Trophoblast cell (in vitro differentiated cells and primary cell): ENCODE measurements at regions not wholly inside any gene's neighbourhood (a gene's known extent, or its start where the extent isn't known, plus 50 kb on each side); places are given as distances from the start of the nearest gene placed in this dataset.

Experiments
- DNase-seq, 2 donors: peaks; one replicate each; pipeline ENCODE4 v3.0.0-alpha.2; 2016
- H2AFZ ChIP-seq: 2 replicates; pipeline ENCODE4 v1.6.1; 2013; ENCODE audit warnings: low read length, moderate library complexity, mild to moderate bottlenecking; ENCODE audit not compliant: insufficient read depth, poor library complexity
- H2AK5ac ChIP-seq: 2 replicates; pipeline ENCODE4 v1.6.1; 2013; ENCODE audit warnings: mild to moderate bottlenecking, low read length
- H2BK120ac ChIP-seq: 2 replicates; pipeline ENCODE4 v1.6.1; 2013; ENCODE audit warnings: low read length, mild to moderate bottlenecking, moderate library complexity; ENCODE audit not compliant: insufficient read depth, poor library complexity
- H2BK12ac ChIP-seq: 2 replicates; pipeline ENCODE4 v1.6.1; 2013; ENCODE audit warnings: mild to moderate bottlenecking, low read length, moderate library complexity
- H2BK5ac ChIP-seq: 2 replicates; pipeline ENCODE4 v1.6.1; 2013; ENCODE audit warnings: low read length, low read depth, moderate library complexity, mild to moderate bottlenecking; ENCODE audit not compliant: poor library complexity
- H3K14ac ChIP-seq: 2 replicates; pipeline ENCODE4 v1.6.1; 2013; ENCODE audit warnings: mild to moderate bottlenecking, low read length
- H3K18ac ChIP-seq: 2 replicates; pipeline ENCODE4 v1.6.1; 2013; ENCODE audit warnings: mild to moderate bottlenecking, low read length
- H3K23ac ChIP-seq: 2 replicates; pipeline ENCODE4 v1.6.1; 2013; ENCODE audit warnings: low read length
- H3K27ac ChIP-seq: 2 replicates; pipeline ENCODE4 v1.5.1; 2013; ENCODE audit warnings: low read depth, mild to moderate bottlenecking, inconsistent platforms, low read length, moderate library complexity
- H3K27me3 ChIP-seq: 2 replicates; pipeline ENCODE4 v1.6.1; 2013; ENCODE audit warnings: inconsistent platforms, mild to moderate bottlenecking, low read length, moderate library complexity; ENCODE audit not compliant: insufficient read depth
- H3K36me3 ChIP-seq, 2 experiments: 1 replicate in 1 of 2; 2 replicates in 1 of 2; pipeline ENCODE4 v1.6.1; 2013; ENCODE audit warnings: low read length in 2 of 2, mild to moderate bottlenecking in 2 of 2, moderate library complexity in 1 of 2; ENCODE audit not compliant: insufficient read depth in 2 of 2, control insufficient read depth in 1 of 2
- H3K4ac ChIP-seq: 2 replicates; pipeline ENCODE4 v1.6.1; 2013; ENCODE audit warnings: low read depth, mild to moderate bottlenecking, low read length, moderate library complexity
- H3K4me1 ChIP-seq, 2 experiments: 1 replicate in 1 of 2; 2 replicates in 1 of 2; pipeline ENCODE4 v1.6.1; 2013; ENCODE audit warnings: low read length in 2 of 2, mild to moderate bottlenecking in 2 of 2, moderate library complexity in 1 of 2; ENCODE audit not compliant: insufficient read depth in 2 of 2, control insufficient read depth in 1 of 2
- H3K4me2 ChIP-seq: 2 replicates; pipeline ENCODE4 v1.6.1; 2013; ENCODE audit warnings: inconsistent platforms, mild to moderate bottlenecking, low read length, moderate library complexity
- H3K4me3 ChIP-seq: 2 replicates; pipeline ENCODE4 v1.5.1; 2013; ENCODE audit warnings: mild to moderate bottlenecking, low read depth, low read length, inconsistent platforms
- H3K79me1 ChIP-seq: one replicate; pipeline ENCODE4 v1.6.1; 2013; ENCODE audit warnings: low read length
- H3K79me2 ChIP-seq: 2 replicates; pipeline ENCODE4 v1.6.1; 2013; ENCODE audit warnings: low read length, mild to moderate bottlenecking; ENCODE audit not compliant: control insufficient read depth, insufficient read depth, poor library complexity
- H3K9ac ChIP-seq: 2 replicates; pipeline ENCODE4 v1.6.1; 2013; ENCODE audit warnings: mild to moderate bottlenecking, low read length
- H3K9me3 ChIP-seq: 2 replicates; pipeline ENCODE4 v1.6.1; 2013; ENCODE audit warnings: low read depth, mild to moderate bottlenecking, control low read depth, inconsistent platforms, low read length; ENCODE audit not compliant: insufficient read depth
- H4K12ac ChIP-seq: 2 replicates; pipeline ENCODE4 v1.6.1; 2013; ENCODE audit warnings: low read depth, mild to moderate bottlenecking, low read length, moderate library complexity
- H4K8ac ChIP-seq: 2 replicates; pipeline ENCODE4 v1.6.1; 2013; ENCODE audit warnings: low read depth, mild to moderate bottlenecking, low read length, moderate library complexity
- H4K91ac ChIP-seq: one replicate; pipeline ENCODE4 v1.6.1; 2013; ENCODE audit warnings: low read depth, mild to moderate bottlenecking, low read length, moderate library complexity
- WGBS: extraction: QIAGEN DNeasy Blood & Tissue Kit; methylation state at CpG from one replicate; pipeline ENCODE4 v1.1.7; 2013; ENCODE audit warnings: missing lambda C conversion rate; ENCODE audit not compliant: insufficient read length, insufficient coverage; ENCODE audit errors: extremely low coverage; 5-methylcytosine and 5-hydroxymethylcytosine counted together

GRCh38 chr7:69122953-69123352 lies 475.3 kb upstream of the AUTS2 start:
- H3K4ac ChIP-seq = no peak overlapping the region
- no peak overlapping the region for H4K8ac ChIP-seq
- no peak overlapping the region for H3K27ac ChIP-seq
- H3K4me2 ChIP-seq = no peak overlapping the region
- H2BK5ac ChIP-seq = no peak overlapping the region
- no peaks in the 10 kb centered on the region for H3K27me3 ChIP-seq
- H3K14ac ChIP-seq = no peak overlapping the region
- no peak overlapping the region for H2AFZ ChIP-seq
- DNase-seq = no peak
- H3K9me3 ChIP-seq = no peaks in the 10 kb centered on the region
- H2BK120ac ChIP-seq = no peak overlapping the region
- H3K79me1 ChIP-seq = no peaks in the 10 kb centered on the region
- H3K4me3 ChIP-seq = no peak overlapping the region
- H3K9ac ChIP-seq = no peak overlapping the region
- no peak overlapping the region for H3K23ac ChIP-seq
- no peak overlapping the region for H4K12ac ChIP-seq
- no peaks in the 10 kb centered on the region for H3K36me3 ChIP-seq
- H3K18ac ChIP-seq = no peak overlapping the region
- no peak overlapping the region for H4K91ac ChIP-seq
- no peak overlapping the region for H2AK5ac ChIP-seq
- H3K4me1 ChIP-seq = no peaks in the 10 kb centered on the region
- H2BK12ac ChIP-seq = no peak overlapping the region
- no peaks in the 10 kb centered on the region for H3K79me2 ChIP-seq
- WGBS = no CpG with 5 or more reads among the region's 7 CpGs

GRCh38 chr7:69126896-69127479 lies 471.3 kb upstream of the AUTS2 start:
- Histone ChIP-seq H2BK120ac (no peak overlapping the region), H3K14ac (no peak overlapping the region), H4K8ac (no peak overlapping the region), H2AK5ac (no peak overlapping the region), H2BK5ac (no peak overlapping the region), H3K4ac (no peak overlapping the region), H3K4me3 (no peak overlapping the region), H3K9ac (no peak overlapping the region), H3K4me2 (no peak overlapping the region), H3K18ac (no peak overlapping the region), H3K23ac (no peak overlapping the region), H3K36me3 (no peaks in the 10 kb centered on the region), H2AFZ (no peak overlapping the region), H3K79me2 (no peaks in the 10 kb centered on the region), H3K27ac (no peak overlapping the region), H3K4me1 (no peaks in the 10 kb centered on the region), H3K27me3 (peaks cover 2% of the 10 kb centered on the region), H3K79me1 (no peaks in the 10 kb centered on the region), H3K9me3 (no peaks in the 10 kb centered on the region), H2BK12ac (no peak overlapping the region), H4K91ac (no peak overlapping the region), H4K12ac (no peak overlapping the region)
- no peak for DNase-seq
- no CpG with 5 or more reads among the region's 7 CpGs for WGBS

- no peak overlapping the region for H2BK120ac ChIP-seq
- H4K91ac ChIP-seq = no peak overlapping the region
- no peak overlapping the region for H4K12ac ChIP-seq
- no peak overlapping the region for H2BK5ac ChIP-seq
- no peaks in the 10 kb centered on the region for H3K9me3 ChIP-seq
- WGBS = no CpG with 5 or more reads among the region's 4 CpGs
- H4K8ac ChIP-seq = no peak overlapping the region
- H3K4me3 ChIP-seq = no peak overlapping the region
- H3K79me1 ChIP-seq = no peaks in the 10 kb centered on the region
- no peak overlapping the region for H3K4me2 ChIP-seq
- H2AFZ ChIP-seq = no peak overlapping the region
- H3K18ac ChIP-seq = no peak overlapping the region
- no peaks in the 10 kb centered on the region for H3K36me3 ChIP-seq
- H2BK12ac ChIP-seq = no peak overlapping the region
- H3K27ac ChIP-seq = no peak overlapping the region
- H3K4me1 ChIP-seq = no peaks in the 10 kb centered on the region
- no peak overlapping the region for H3K4ac ChIP-seq
- no peak overlapping the region for H2AK5ac ChIP-seq
- no peak for DNase-seq
- no peak overlapping the region for H3K23ac ChIP-seq
- no peaks in the 10 kb centered on the region for H3K79me2 ChIP-seq
- no peak overlapping the region for H3K9ac ChIP-seq
- no peak overlapping the region for H3K14ac ChIP-seq
- peaks cover 2% of the 10 kb centered on the region for H3K27me3 ChIP-seq
Measured at GRCh38 chr7:69129524-69129923, 468.8 kb upstream of the AUTS2 start.

- no peak overlapping the region for H4K8ac ChIP-seq
- H3K36me3 ChIP-seq = no peaks in the 10 kb centered on the region
- no peak overlapping the region for H3K23ac ChIP-seq
- H2BK5ac ChIP-seq = no peak overlapping the region
- H4K12ac ChIP-seq = no peak overlapping the region
- WGBS = no CpG with 5 or more reads among the region's 7 CpGs
- H3K4me2 ChIP-seq = no peak overlapping the region
- no peak overlapping the region for H3K14ac ChIP-seq
- H3K79me2 ChIP-seq = no peaks in the 10 kb centered on the region
- no peak for DNase-seq
- no peak overlapping the region for H3K9ac ChIP-seq
- no peak overlapping the region for H2AK5ac ChIP-seq
- no peaks in the 10 kb centered on the region for H3K9me3 ChIP-seq
- no peak overlapping the region for H2BK12ac ChIP-seq
- no peak overlapping the region for H3K27ac ChIP-seq
- no peaks in the 10 kb centered on the region for H3K79me1 ChIP-seq
- no peak overlapping the region for H2BK120ac ChIP-seq
- no peak overlapping the region for H2AFZ ChIP-seq
- no peak overlapping the region for H4K91ac ChIP-seq
- H3K18ac ChIP-seq = no peak overlapping the region
- H3K4me3 ChIP-seq = no peak overlapping the region
- H3K4me1 ChIP-seq = no peaks in the 10 kb centered on the region
- H3K27me3 ChIP-seq = peaks cover 2% of the 10 kb centered on the region
- no peak overlapping the region for H3K4ac ChIP-seq
Measured at GRCh38 chr7:69129951-69130350, 468.3 kb upstream of the AUTS2 start.
